Neural progenitor cell (in vitro differentiated cells): ENCODE measurements at regions not wholly inside any gene's neighbourhood (a gene's known extent, or its start where the extent isn't known, plus 50 kb on each side); places are given as distances from the start of the nearest gene placed in this dataset.

ENCODE experiments used
- DNase-seq: peaks from one replicate; pipeline ENCODE4 v3.0.0-alpha.2; 2016; ENCODE audit warnings: low spot score
- H2AFZ ChIP-seq: fragments of 200-600 bp; sonication (generic); replicated peaks from 2 replicates; pipeline ENCODE4 v1.6.1; 2016; ENCODE audit warnings: antibody characterized with exemption
- H3F3A ChIP-seq: fragments of 200-600 bp; sonication (generic); 2 replicates; pipeline ENCODE4 v1.6.1; 2016; ENCODE audit warnings: antibody characterized with exemption, low read depth
- H3K27ac ChIP-seq: fragments of 200-600 bp; sonication (generic); 2 replicates; pipeline ENCODE4 v1.5.1; 2016; ENCODE audit warnings: mild to moderate bottlenecking
- H3K27me3 ChIP-seq: fragments of 200-600 bp; sonication (generic); 2 replicates; pipeline ENCODE4 v1.6.1; 2016; ENCODE audit warnings: mild to moderate bottlenecking, moderate library complexity
- H3K36me3 ChIP-seq: fragments of 200-600 bp; sonication (generic); 2 replicates; pipeline ENCODE4 v1.5.1; 2016
- H3K4me1 ChIP-seq: fragments of 200-600 bp; sonication (generic); 2 replicates; pipeline ENCODE4 v1.6.1; 2016; ENCODE audit warnings: mixed run types
- H3K4me2 ChIP-seq: fragments of 200-600 bp; sonication (generic); 2 replicates; pipeline ENCODE4 v1.6.1; 2016
- H3K4me3 ChIP-seq: fragments of 200-600 bp; sonication (generic); 2 replicates; pipeline ENCODE4 v1.5.1; 2016
- H3K79me2 ChIP-seq: fragments of 200-600 bp; sonication (generic); 2 replicates; pipeline ENCODE4 v1.6.1; 2016; ENCODE audit warnings: low read depth
- H3K9ac ChIP-seq: fragments of 200-600 bp; sonication (generic); 2 replicates; pipeline ENCODE4 v1.6.1; 2016
- H3K9me3 ChIP-seq: fragments of 200-600 bp; sonication (generic); 2 replicates; pipeline ENCODE4 v1.5.1; 2016; ENCODE audit warnings: low read depth
- H4K20me1 ChIP-seq: fragments of 200-600 bp; sonication (generic); 2 replicates; pipeline ENCODE4 v1.6.1; 2016; ENCODE audit warnings: low read depth
- H3K27ac Mint-ChIP-seq: 3 replicates; pipeline ENCODE4 v1.8.0; 2021; ENCODE audit warnings: mixed read lengths
- H3K27me3 Mint-ChIP-seq: 2 replicates; pipeline ENCODE4 v1.8.0; 2022; ENCODE audit warnings: low read depth, mild to moderate bottlenecking, inconsistent platforms, moderate library complexity, mixed read lengths; ENCODE audit not compliant: insufficient read depth
- H3K36me3 Mint-ChIP-seq: 3 replicates; pipeline ENCODE4 v1.8.0; 2021; ENCODE audit warnings: mixed read lengths
- H3K4me1 Mint-ChIP-seq: 3 replicates; pipeline ENCODE4 v1.8.0; 2021; ENCODE audit warnings: mixed read lengths
- H3K4me3 Mint-ChIP-seq: 3 replicates; pipeline ENCODE4 v1.8.0; 2021; ENCODE audit warnings: mild to moderate bottlenecking, moderate library complexity, mixed read lengths
- H3K9me3 Mint-ChIP-seq: 3 replicates; pipeline ENCODE4 v1.8.0; 2020; ENCODE audit warnings: mixed read lengths
- EZH2 ChIP-seq: fragments of 200-600 bp; sonication (generic); IDR thresholded peaks from 2 replicates; pipeline ENCODE4 v1.6.1; 2017; ENCODE audit warnings: antibody characterized with exemption, mild to moderate bottlenecking, moderate library complexity
- EZH2phosphoT487 ChIP-seq: fragments of 200-600 bp; sonication (generic); IDR thresholded peaks from 2 replicates; pipeline ENCODE4 v1.6.1; 2017; ENCODE audit warnings: antibody characterized with exemption
- TF ChIP-seq, protein P1 (sequence below): fragments of 200-600 bp; sonication (generic); IDR thresholded peaks from 2 replicates; pipeline ENCODE4 v1.5.1; 2017; ENCODE audit warnings: antibody characterized with exemption, mild to moderate bottlenecking

DNA sequence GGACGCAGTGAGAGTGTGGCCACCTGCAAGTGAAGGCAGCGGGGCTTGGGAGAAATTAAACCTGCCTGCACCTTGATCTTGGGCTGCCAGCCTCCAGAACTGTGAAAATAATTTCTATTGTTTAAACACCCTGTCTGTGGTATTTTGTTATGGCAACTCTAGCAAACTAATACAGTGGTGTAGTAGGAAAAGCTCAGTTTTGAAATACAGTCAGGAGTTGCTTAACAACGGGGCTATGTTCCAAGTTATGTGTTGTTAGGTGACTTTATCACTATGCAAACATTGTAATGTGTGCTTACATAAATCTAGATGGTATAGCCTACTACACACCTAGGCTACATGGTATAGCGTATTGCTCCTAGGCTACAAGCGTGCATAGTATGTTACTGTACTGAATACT is 93.4 kb upstream of the FN1 start:
- TF ChIP-seq EZH2phosphoT487 (no peak), EZH2 (no peak)
- TF ChIP-seq, protein P1, sequence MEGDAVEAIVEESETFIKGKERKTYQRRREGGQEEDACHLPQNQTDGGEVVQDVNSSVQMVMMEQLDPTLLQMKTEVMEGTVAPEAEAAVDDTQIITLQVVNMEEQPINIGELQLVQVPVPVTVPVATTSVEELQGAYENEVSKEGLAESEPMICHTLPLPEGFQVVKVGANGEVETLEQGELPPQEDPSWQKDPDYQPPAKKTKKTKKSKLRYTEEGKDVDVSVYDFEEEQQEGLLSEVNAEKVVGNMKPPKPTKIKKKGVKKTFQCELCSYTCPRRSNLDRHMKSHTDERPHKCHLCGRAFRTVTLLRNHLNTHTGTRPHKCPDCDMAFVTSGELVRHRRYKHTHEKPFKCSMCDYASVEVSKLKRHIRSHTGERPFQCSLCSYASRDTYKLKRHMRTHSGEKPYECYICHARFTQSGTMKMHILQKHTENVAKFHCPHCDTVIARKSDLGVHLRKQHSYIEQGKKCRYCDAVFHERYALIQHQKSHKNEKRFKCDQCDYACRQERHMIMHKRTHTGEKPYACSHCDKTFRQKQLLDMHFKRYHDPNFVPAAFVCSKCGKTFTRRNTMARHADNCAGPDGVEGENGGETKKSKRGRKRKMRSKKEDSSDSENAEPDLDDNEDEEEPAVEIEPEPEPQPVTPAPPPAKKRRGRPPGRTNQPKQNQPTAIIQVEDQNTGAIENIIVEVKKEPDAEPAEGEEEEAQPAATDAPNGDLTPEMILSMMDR = no peak
- Histone ChIP-seq H3K27me3 (no peaks in the 10 kb centered on the region), H4K20me1 (no peaks in the 10 kb centered on the region), H3K27ac (no peak overlapping the region), H3K4me3 (no peak overlapping the region), H3K79me2 (no peaks in the 10 kb centered on the region), H3K9ac (no peak overlapping the region), H3K9me3 (no peaks in the 10 kb centered on the region), H3K4me2 (no peak overlapping the region), H3F3A (no peaks in the 10 kb centered on the region), H3K4me1 (no peaks in the 10 kb centered on the region), H3K36me3 (no peaks in the 10 kb centered on the region), H2AFZ (no peak overlapping the region)
- Mint-ChIP-seq H3K4me1 (no peaks in the 10 kb centered on the region), H3K9me3 (peaks cover 4% of the 10 kb centered on the region), H3K36me3 (no peaks in the 10 kb centered on the region), H3K27me3 (no peaks in the 10 kb centered on the region), H3K27ac (no peak overlapping the region), H3K4me3 (no peak overlapping the region)
- DNase-seq = no peak

DNA sequence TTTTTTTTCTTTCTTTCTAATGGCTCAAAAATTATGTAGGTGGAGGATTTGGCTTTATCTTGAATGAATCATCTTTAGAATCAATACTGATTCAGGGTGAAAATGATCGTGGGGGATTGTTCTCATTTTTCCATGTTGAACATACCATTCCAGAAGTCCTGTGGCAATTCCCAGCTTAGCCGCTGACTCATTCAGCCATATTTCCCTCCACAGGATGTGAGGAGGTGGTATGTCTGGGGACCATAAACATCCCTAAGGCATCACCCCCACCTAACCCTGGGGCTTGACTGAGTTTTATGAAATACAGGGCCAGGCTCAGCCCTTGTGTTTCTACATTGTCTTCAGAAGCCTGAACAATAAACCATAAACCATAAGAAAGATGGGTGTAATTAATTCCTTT is 92.7 kb upstream of the FN1 start:
- H3K36me3 ChIP-seq = no peaks in the 10 kb centered on the region
- H3K27ac ChIP-seq = no peak overlapping the region
- no peaks in the 10 kb centered on the region for H4K20me1 ChIP-seq
- H2AFZ ChIP-seq = no peak overlapping the region
- no peak overlapping the region for H3K4me3 ChIP-seq
- H3K9ac ChIP-seq = no peak overlapping the region
- H3K9me3 Mint-ChIP-seq = peaks cover 4% of the 10 kb centered on the region
- no peak for DNase-seq
- peaks cover under 1% of the 10 kb centered on the region for H3K27me3 Mint-ChIP-seq
- H3K79me2 ChIP-seq = no peaks in the 10 kb centered on the region
- H3K4me3 Mint-ChIP-seq = no peak overlapping the region
- H3K4me2 ChIP-seq = no peak overlapping the region
- no peak overlapping the region for H3K27ac Mint-ChIP-seq
- no peaks in the 10 kb centered on the region for H3K9me3 ChIP-seq
- H3K27me3 ChIP-seq = no peaks in the 10 kb centered on the region
- no peaks in the 10 kb centered on the region for H3K4me1 ChIP-seq
- H3K4me1 Mint-ChIP-seq = no peaks in the 10 kb centered on the region
- TF ChIP-seq, protein P1 = no peak
- TF ChIP-seq EZH2 (no peak), EZH2phosphoT487 (no peak)
- H3K36me3 Mint-ChIP-seq = no peaks in the 10 kb centered on the region
- no peaks in the 10 kb centered on the region for H3F3A ChIP-seq

DNA sequence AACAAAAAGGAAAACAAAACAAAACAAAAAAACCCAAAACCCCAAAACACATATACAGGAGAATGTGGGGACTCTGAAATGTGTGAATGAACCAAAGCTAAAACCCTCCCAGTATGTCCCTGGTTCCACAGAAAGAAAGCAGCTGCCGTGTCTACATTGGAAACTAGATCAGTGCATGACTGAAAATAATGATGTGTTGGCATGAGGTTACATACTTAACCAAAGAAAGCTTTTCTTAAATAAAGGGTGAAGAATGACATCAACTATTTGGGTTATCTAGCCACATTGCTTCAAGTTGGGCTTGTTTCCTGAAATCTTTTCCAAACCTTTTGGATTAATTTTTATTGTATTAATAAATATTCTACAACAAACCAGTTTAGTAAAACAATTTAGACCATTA is 91.9 kb upstream of the FN1 start:
- H3K4me2 ChIP-seq = no peak overlapping the region
- no peaks in the 10 kb centered on the region for H4K20me1 ChIP-seq
- H3K4me1 Mint-ChIP-seq = no peaks in the 10 kb centered on the region

More for the DNA sequence above, 91.9 kb upstream of the FN1 start:
- Histone ChIP-seq H3K4me3 (no peak overlapping the region), H3K9me3 (no peaks in the 10 kb centered on the region), H3F3A (no peaks in the 10 kb centered on the region), H3K27me3 (no peaks in the 10 kb centered on the region), H3K9ac (no peak overlapping the region), H3K27ac (no peak overlapping the region), H2AFZ (no peak overlapping the region), H3K4me1 (no peaks in the 10 kb centered on the region), H3K36me3 (no peaks in the 10 kb centered on the region), H3K79me2 (no peaks in the 10 kb centered on the region)
- no peak overlapping the region for H3K4me3 Mint-ChIP-seq
- no peaks in the 10 kb centered on the region for H3K9me3 Mint-ChIP-seq
- peaks cover 3% of the 10 kb centered on the region for H3K27me3 Mint-ChIP-seq
- H3K27ac Mint-ChIP-seq = no peak overlapping the region
- DNase-seq = no peak
- H3K36me3 Mint-ChIP-seq = no peaks in the 10 kb centered on the region
- TF ChIP-seq EZH2 (no peak), EZH2phosphoT487 (no peak)
- TF ChIP-seq, protein P1 = no peak
